Heart left ventricle (tissue), 16 donors: ENCODE measurements at regions not wholly inside any gene's neighbourhood (a gene's known extent, or its start where the extent isn't known, plus 50 kb on each side); places are given as distances from the start of the nearest gene placed in this dataset.

Experiments used
- ATAC-seq, 4 donors: fragments of 200-7000 bp; cut with Tn5 transposase; one replicate each; pipeline ENCODE4 v1.9.1; 2020 to 2022; ENCODE audit warnings: moderate library complexity in 4 of 4, mild to moderate bottlenecking in 3 of 4, moderate number of reproducible peaks in 1 of 4
- DNase-seq, 5 donors: peaks; one replicate each; pipeline ENCODE4 v3.0.0-alpha.2; 2020
- H3K27ac ChIP-seq, 12 donors: fragments of 200-600 bp; sonication (generic) in 4 of 12; one replicate each; pipeline versions ENCODE4 v1.5.0 to v1.8.0; 2016 to 2022; ENCODE audit warnings: mild to moderate bottlenecking in 2 of 12
- H3K27me3 ChIP-seq, 9 donors: fragments of 200-600 bp; sonication (generic) in 2 of 9; one replicate each; pipeline versions ENCODE4 v1.5.1 to v1.8.0; 2016 to 2022; ENCODE audit warnings: mild to moderate bottlenecking in 3 of 9
- H3K36me3 ChIP-seq, 9 donors: fragments of 200-600 bp; sonication (generic) in 2 of 9; one replicate each; pipeline versions ENCODE4 v1.5.0 to v1.8.0; 2018 to 2022; ENCODE audit warnings: mild to moderate bottlenecking in 2 of 9
- H3K4me1 ChIP-seq, 12 donors: fragments of 200-600 bp; sonication (generic) in 4 of 12; one replicate each; pipeline versions ENCODE4 v1.5.0 to v1.8.0; 2016 to 2022; ENCODE audit warnings: mild to moderate bottlenecking in 3 of 12
- H3K4me3 ChIP-seq, 12 donors: fragments of 200-600 bp; sonication (generic) in 4 of 12; one replicate each; pipeline versions ENCODE4 v1.5.0 to v1.8.0; 2017 to 2022; ENCODE audit warnings: mild to moderate bottlenecking in 9 of 12, moderate library complexity in 4 of 12
- H3K9me3 ChIP-seq, 12 donors: fragments of 200-600 bp; sonication (generic) in 4 of 12; one replicate each; pipeline versions ENCODE4 v1.5.0 to v1.8.0; 2016 to 2022; ENCODE audit warnings: mild to moderate bottlenecking in 1 of 12
- POLR2A ChIP-seq, 2 donors: fragments of 450-650 bp; IDR thresholded peaks; one replicate each; pipeline ENCODE4 v1.6.1; 2017; ENCODE audit warnings: antibody characterized with exemption in 2 of 2, mild to moderate bottlenecking in 2 of 2, moderate library complexity in 2 of 2
- WGBS, 4 donors: extraction: QIAGEN DNeasy Blood & Tissue Kit in 2 of 4; methylation state at CpG; one replicate each; pipeline versions ENCODE4 v1.1.5 to v1.1.7; 2013 to 2018; 5-methylcytosine and 5-hydroxymethylcytosine counted together
- intact Hi-C, 10 donors: fragments of 100-400 bp; cut with DNase I; formaldehyde crosslinking; loops; one replicate each; pipeline versions ENCODE4 v1.11.1 to v1.14.2; 2022
- TF ChIP-seq, protein P1 (sequence below), 12 donors: fragments of 200-600 bp; sonication (generic) in 4 of 12; IDR thresholded peaks; one replicate each; pipeline versions ENCODE4 v1.5.0 to v1.8.0; 2018 to 2022; ENCODE audit warnings: antibody characterized with exemption in 12 of 12, mild to moderate bottlenecking in 5 of 12
- donor health status: ischemic (EF 13 %, LVEDD 7.1; RV severe dilation, severe dysfunction).
- donor health status: healthy with polysubstance abuse.
- donor health status: DM: no; HTN: yes; CAD: no.
- donor health status: DM: no; HTN: no; CAD: no.
- donor health status: ischemic (EF 25% LVEDD 6.9; RV normal size, moderate dysfunction).
- donor health status: ischemic (EF 25% LVEDD 5.7; RV mildly dilated, moderate dysfunction).
- donor health status: healthy.
- donor health status: DM: yes; HTN: yes; CAD: no.
- donor health status: ischemic (EF 35%, LVEDD 5.7; RV mildly dilated, moderate dysfunction).
- donor health status: nonischemic (EF 11% LVEDD 7.7; RV severe dilation, severe dysfunction).
- donor health status: DM: yes; HTN: yes; CAD: no.
- donor health status: PGD.
- donor health status: ischemic (EF 29% LVEDD 5.4; RV normal size, mild dysfunction).
- donor health status: nonischemic (EF 23%, LVEDD 6.1; RV moderate dilation, normal function).

DNA sequence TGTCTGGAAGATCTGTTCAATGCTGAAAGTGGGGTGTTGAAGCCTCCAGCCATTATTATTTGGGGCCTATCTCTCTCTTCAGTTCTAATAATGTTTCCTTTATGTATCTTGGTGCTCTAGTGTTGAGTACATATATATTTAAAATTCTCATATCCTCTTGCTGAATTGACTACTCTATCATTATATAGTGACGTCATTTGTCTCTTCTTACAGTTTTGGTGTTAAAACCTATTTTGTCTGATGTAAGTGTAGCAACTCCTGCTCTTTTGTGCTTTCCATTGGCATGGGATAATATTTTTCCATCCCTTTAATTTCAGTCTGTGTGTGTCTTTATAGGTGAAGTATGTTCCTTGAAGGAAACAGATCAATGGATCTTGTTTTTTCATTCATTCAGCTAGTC is 446.0 kb downstream of the FAM47A start:
- no peak for TF ChIP-seq POLR2A (IDR thresholded peaks at IDR 0.05)
- TF ChIP-seq, protein P1, sequence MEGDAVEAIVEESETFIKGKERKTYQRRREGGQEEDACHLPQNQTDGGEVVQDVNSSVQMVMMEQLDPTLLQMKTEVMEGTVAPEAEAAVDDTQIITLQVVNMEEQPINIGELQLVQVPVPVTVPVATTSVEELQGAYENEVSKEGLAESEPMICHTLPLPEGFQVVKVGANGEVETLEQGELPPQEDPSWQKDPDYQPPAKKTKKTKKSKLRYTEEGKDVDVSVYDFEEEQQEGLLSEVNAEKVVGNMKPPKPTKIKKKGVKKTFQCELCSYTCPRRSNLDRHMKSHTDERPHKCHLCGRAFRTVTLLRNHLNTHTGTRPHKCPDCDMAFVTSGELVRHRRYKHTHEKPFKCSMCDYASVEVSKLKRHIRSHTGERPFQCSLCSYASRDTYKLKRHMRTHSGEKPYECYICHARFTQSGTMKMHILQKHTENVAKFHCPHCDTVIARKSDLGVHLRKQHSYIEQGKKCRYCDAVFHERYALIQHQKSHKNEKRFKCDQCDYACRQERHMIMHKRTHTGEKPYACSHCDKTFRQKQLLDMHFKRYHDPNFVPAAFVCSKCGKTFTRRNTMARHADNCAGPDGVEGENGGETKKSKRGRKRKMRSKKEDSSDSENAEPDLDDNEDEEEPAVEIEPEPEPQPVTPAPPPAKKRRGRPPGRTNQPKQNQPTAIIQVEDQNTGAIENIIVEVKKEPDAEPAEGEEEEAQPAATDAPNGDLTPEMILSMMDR (IDR thresholded peaks at IDR 0.05) = no peak
- no peak overlapping the region for H3K27ac ChIP-seq
- no peaks in the 10 kb centered on the region for H3K9me3 ChIP-seq
- WGBS, 4 donors = 44 to 83% (median 71%) methylated on average over 1 of the region's 1 CpG
- no peak overlapping the region for H3K4me3 ChIP-seq
- intact Hi-C loops = loop anchor here in 1 of 10 donors (10.0 kb wide), 1 partner anchor 401 kb away; no protein-coding TSS in a partner anchor
- no peaks in the 10 kb centered on the region for H3K27me3 ChIP-seq
- no peaks in the 10 kb centered on the region for H3K4me1 ChIP-seq
- ATAC-seq (no peak), DNase-seq (no peak)
- no peaks in the 10 kb centered on the region for H3K36me3 ChIP-seq
